ENCODE measurements at regions not wholly inside any gene's neighbourhood (a gene's known extent, or its start where the extent isn't known, plus 50 kb on each side); places are given as distances from the start of the nearest gene placed in this dataset.

- no peak overlapping the region for H3K4me3 ChIP-seq
- H3K4me1 ChIP-seq = no peaks in the 10 kb centered on the region
- H3K36me3 ChIP-seq = no peaks in the 10 kb centered on the region
- H3K27me3 ChIP-seq = no peaks in the 10 kb centered on the region
- no peak for DNase-seq (ENCODE audit: low spot score)
- H3K27ac ChIP-seq = no peak overlapping the region
- H3K9me3 ChIP-seq = no peaks in the 10 kb centered on the region
- no peak for TF ChIP-seq CTCF (IDR thresholded peaks at IDR 0.05)
These were observed 2584.7 kb upstream of the PCDH20 start for GRCh38 chr13:64000321-64000720.

- no peak overlapping the region for H3K4me3 ChIP-seq
- TF ChIP-seq CTCF (IDR thresholded peaks at IDR 0.05) = no peak
- DNase-seq (ENCODE audit: low spot score) = no peak
These were observed 2584.1 kb upstream of the PCDH20 start for GRCh38 chr13:63999614-64000305.

GRCh38 chr13:63983366-63983765 lies 2567.7 kb upstream of the PCDH20 start:
- H3K27me3 ChIP-seq = no peaks in the 10 kb centered on the region
- no peak for DNase-seq (ENCODE audit: low spot score)
- no peaks in the 10 kb centered on the region for H3K4me1 ChIP-seq
- no peak overlapping the region for H3K27ac ChIP-seq
- H3K4me3 ChIP-seq = no peak overlapping the region
- TF ChIP-seq CTCF (IDR thresholded peaks at IDR 0.05) = no peak
- H3K9me3 ChIP-seq = peaks cover 0 to 4% of the 10 kb centered on the region in 2 donors
- H3K36me3 ChIP-seq = no peaks in the 10 kb centered on the region

More at GRCh38 chr13:63999614-64000305, 2584.1 kb upstream of the PCDH20 start:
- Histone ChIP-seq H3K27me3 (no peaks in the 10 kb centered on the region), H3K4me1 (no peaks in the 10 kb centered on the region), H3K9me3 (no peaks in the 10 kb centered on the region), H3K27ac (no peak overlapping the region), H3K36me3 (no peaks in the 10 kb centered on the region)

- Histone ChIP-seq H3K27ac (no peak overlapping the region), H3K36me3 (no peaks in the 10 kb centered on the region), H3K9me3 (no peaks in the 10 kb centered on the region), H3K27me3 (no peaks in the 10 kb centered on the region), H3K4me3 (no peak overlapping the region), H3K4me1 (no peaks in the 10 kb centered on the region)
- no peak for TF ChIP-seq CTCF (IDR thresholded peaks at IDR 0.05)
- no peak for DNase-seq (ENCODE audit: low spot score)
These were observed 2564.3 kb upstream of the PCDH20 start for GRCh38 chr13:63979951-63980350.

- no peaks in the 10 kb centered on the region for H3K9me3 ChIP-seq
- no peaks in the 10 kb centered on the region for H3K4me1 ChIP-seq
- no peak overlapping the region for H3K4me3 ChIP-seq
- no peak for DNase-seq (ENCODE audit: low spot score)
- H3K27ac ChIP-seq = no peak overlapping the region
- TF ChIP-seq CTCF (IDR thresholded peaks at IDR 0.05) = no peak
- H3K27me3 ChIP-seq = no peaks in the 10 kb centered on the region
- H3K36me3 ChIP-seq = no peaks in the 10 kb centered on the region
These were observed 2556.7 kb upstream of the PCDH20 start for GRCh38 chr13:63972328-63972727.

GRCh38 chr13:63954683-63955082 lies 2539.0 kb upstream of the PCDH20 start:
- Histone ChIP-seq H3K4me3 (no peak overlapping the region), H3K27me3 (no peaks in the 10 kb centered on the region)

More at GRCh38 chr13:63954683-63955082, 2539.0 kb upstream of the PCDH20 start:
- Histone ChIP-seq H3K36me3 (no peaks in the 10 kb centered on the region), H3K9me3 (peaks cover 0 to 16% of the 10 kb centered on the region in 2 donors), H3K27ac (no peak overlapping the region), H3K4me1 (no peaks in the 10 kb centered on the region)
- DNase-seq (ENCODE audit: low spot score) = no peak
- TF ChIP-seq CTCF (IDR thresholded peaks at IDR 0.05) = no peak
